ENCODE measurements at regions not wholly inside any gene's neighbourhood (a gene's known extent, or its start where the extent isn't known, plus 50 kb on each side); places are given as distances from the start of the nearest gene placed in this dataset.

GRCh38 chr3:178255315-178255714 is 280.9 kb upstream of the KCNMB2 start:
- TF ChIP-seq, protein P1, sequence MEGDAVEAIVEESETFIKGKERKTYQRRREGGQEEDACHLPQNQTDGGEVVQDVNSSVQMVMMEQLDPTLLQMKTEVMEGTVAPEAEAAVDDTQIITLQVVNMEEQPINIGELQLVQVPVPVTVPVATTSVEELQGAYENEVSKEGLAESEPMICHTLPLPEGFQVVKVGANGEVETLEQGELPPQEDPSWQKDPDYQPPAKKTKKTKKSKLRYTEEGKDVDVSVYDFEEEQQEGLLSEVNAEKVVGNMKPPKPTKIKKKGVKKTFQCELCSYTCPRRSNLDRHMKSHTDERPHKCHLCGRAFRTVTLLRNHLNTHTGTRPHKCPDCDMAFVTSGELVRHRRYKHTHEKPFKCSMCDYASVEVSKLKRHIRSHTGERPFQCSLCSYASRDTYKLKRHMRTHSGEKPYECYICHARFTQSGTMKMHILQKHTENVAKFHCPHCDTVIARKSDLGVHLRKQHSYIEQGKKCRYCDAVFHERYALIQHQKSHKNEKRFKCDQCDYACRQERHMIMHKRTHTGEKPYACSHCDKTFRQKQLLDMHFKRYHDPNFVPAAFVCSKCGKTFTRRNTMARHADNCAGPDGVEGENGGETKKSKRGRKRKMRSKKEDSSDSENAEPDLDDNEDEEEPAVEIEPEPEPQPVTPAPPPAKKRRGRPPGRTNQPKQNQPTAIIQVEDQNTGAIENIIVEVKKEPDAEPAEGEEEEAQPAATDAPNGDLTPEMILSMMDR (IDR thresholded peaks at IDR 0.05): no peak
- no peak for TF ChIP-seq POLR2A (IDR thresholded peaks at IDR 0.05)

Measured in thyroid gland (tissue), 4 donors.